DND-41 (cell line): ENCODE measurements at regions not wholly inside any gene's neighbourhood (a gene's known extent, or its start where the extent isn't known, plus 50 kb on each side); places are given as distances from the start of the nearest gene placed in this dataset.

Experiments used
- CTCF ChIP-seq: IDR thresholded peaks from 2 replicates; pipeline ENCODE4 v1.5.1; 2012; ENCODE audit warnings: borderline replicate concordance, low read length, moderate library complexity, mild to moderate bottlenecking; ENCODE audit not compliant: poor library complexity, severe bottlenecking; ENCODE audit errors: extremely low read depth
- EZH2 ChIP-seq: IDR thresholded peaks from 3 replicates; pipeline ENCODE4 v1.6.1; 2012; ENCODE audit warnings: borderline replicate concordance, low read depth, mild to moderate bottlenecking, moderate library complexity, low read length, inconsistent platforms; ENCODE audit not compliant: severe bottlenecking

GRCh38 chr20:57086066-57086465, 180.4 kb downstream of the BMP7 start:
- no peak for TF ChIP-seq CTCF
- TF ChIP-seq EZH2: no peak
